ENCODE measurements at regions not wholly inside any gene's neighbourhood (a gene's known extent, or its start where the extent isn't known, plus 50 kb on each side); places are given as distances from the start of the nearest gene placed in this dataset.
"Not testable (repeated sequence)": the region's sequence is repeated elsewhere in the genome, so short reads cannot be mapped to it uniquely, and the experiment has no call there.

DNA sequence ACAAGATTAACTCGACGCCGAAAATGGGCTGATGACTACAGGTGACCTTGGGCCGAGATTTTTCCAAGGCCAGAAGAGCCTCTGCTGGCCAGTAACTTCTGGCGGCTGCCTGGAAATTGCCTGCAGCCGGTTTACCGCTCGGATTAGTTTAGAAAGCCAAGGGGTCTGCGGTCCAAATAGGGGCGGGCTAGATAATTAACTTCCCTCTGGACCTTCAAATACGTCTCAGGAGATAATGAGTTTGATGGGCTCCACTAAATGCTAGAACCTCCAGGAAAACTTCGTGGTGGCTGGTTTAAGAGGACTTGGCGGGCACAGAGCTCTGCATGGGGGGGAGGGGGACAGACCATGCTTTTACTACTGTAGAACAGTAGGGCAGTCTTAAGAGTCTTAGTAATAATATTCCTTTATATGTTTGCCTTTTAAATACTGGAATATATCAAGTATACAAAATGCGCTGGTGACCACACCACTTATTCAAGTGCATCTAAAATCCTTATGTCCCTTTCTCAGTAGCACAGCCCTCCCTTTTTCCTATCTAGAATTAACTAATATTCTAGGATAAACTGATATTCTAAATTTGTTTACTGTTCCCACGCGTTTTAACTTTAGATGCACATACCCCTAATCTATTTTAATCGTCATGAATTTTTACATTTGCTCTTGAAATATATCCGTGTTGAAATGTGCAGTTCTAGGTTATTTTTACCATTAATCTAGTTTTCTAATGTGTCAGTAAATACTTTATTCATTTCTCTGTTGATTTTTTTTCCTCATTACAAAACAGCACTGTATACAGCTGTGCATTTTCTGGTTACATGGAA is 107.5 kb upstream of the PRSS16 start:
- TF ChIP-seq, protein P1, sequence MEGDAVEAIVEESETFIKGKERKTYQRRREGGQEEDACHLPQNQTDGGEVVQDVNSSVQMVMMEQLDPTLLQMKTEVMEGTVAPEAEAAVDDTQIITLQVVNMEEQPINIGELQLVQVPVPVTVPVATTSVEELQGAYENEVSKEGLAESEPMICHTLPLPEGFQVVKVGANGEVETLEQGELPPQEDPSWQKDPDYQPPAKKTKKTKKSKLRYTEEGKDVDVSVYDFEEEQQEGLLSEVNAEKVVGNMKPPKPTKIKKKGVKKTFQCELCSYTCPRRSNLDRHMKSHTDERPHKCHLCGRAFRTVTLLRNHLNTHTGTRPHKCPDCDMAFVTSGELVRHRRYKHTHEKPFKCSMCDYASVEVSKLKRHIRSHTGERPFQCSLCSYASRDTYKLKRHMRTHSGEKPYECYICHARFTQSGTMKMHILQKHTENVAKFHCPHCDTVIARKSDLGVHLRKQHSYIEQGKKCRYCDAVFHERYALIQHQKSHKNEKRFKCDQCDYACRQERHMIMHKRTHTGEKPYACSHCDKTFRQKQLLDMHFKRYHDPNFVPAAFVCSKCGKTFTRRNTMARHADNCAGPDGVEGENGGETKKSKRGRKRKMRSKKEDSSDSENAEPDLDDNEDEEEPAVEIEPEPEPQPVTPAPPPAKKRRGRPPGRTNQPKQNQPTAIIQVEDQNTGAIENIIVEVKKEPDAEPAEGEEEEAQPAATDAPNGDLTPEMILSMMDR (IDR thresholded peaks at IDR 0.05), result no peak

GRCh38 chr6:27140999-27141528 is 106.4 kb upstream of the PRSS16 start:
- H3K27ac ChIP-seq, result no peak overlapping the region
- no peak for DNase-seq (ENCODE audit: extremely low spot score in 2 of 2)
- H3K27me3 ChIP-seq, result no peaks in the 10 kb centered on the region
- no peaks in the 10 kb centered on the region for H3K9me3 ChIP-seq
- TF ChIP-seq POLR2AphosphoS5 (IDR thresholded peaks at IDR 0.05; ENCODE audit: insufficient read depth in 1 of 2, low read depth in 1 of 2) (no peak), POLR2A (IDR thresholded peaks at IDR 0.05) (no peak)
- TF ChIP-seq, protein P1 (IDR thresholded peaks at IDR 0.05), result no peak
- no peak overlapping the region for H3K4me3 ChIP-seq
- no peaks in the 10 kb centered on the region for H3K36me3 ChIP-seq
- peaks cover 21% of the 10 kb centered on the region for H3K4me1 ChIP-seq
- intact Hi-C loops (cut with DNase I), result no loop called here

More for the DNA sequence above, 107.5 kb upstream of the PRSS16 start:
- no peak for DNase-seq (ENCODE audit: extremely low spot score in 2 of 2)
- peak overlapping the region; percentile 41 to 61 for H3K4me3 ChIP-seq
- H3K9me3 ChIP-seq, result no peaks in the 10 kb centered on the region
- peaks cover 17% of the 10 kb centered on the region for H3K4me1 ChIP-seq
- H3K27me3 ChIP-seq, result no peaks in the 10 kb centered on the region
- H3K27ac ChIP-seq, result peak overlapping the region; percentile 78
- intact Hi-C loops (cut with DNase I), result loop anchor here (10.0 kb wide), 2 partner anchors 335 to 1115 kb away; partner anchors contain the start of gene ZNF184
- H3K36me3 ChIP-seq, result no peaks in the 10 kb centered on the region

DNA sequence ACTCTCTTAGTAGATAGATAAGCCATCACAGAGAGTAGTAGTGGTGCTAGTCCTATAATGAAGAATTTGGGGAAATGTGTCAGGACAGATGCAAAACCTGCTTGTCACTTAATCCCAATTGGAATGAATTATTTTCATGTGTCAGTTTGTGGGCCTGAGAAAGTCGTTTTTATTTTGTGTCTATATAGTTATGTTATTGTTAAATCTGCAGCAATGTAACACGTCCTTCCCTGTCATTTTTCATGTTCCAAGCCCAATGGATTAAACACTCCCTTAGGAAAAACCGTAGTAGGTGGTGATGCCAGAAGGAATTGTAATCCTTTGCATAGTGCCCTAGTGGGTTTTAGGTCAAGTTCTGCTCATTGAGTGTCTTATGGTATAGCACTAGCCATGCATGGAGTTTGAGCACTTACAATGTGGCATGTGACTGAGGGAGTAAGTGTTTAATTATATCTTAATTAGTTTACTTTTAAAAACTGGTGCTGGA is 105.9 kb upstream of the PRSS16 start:
- no peaks in the 10 kb centered on the region for H3K9me3 ChIP-seq
- no peak for TF ChIP-seq POLR2A (IDR thresholded peaks at IDR 0.05)
- TF ChIP-seq POLR2AphosphoS5 (IDR thresholded peaks at IDR 0.05; ENCODE audit: insufficient read depth in 1 of 2, low read depth in 1 of 2), result no peak
- TF ChIP-seq, protein P1 (IDR thresholded peaks at IDR 0.05), result no peak
- no peaks in the 10 kb centered on the region for H3K36me3 ChIP-seq
- no peak for DNase-seq (ENCODE audit: extremely low spot score in 2 of 2)
- intact Hi-C loops (cut with DNase I), result no loop called here
- H3K27me3 ChIP-seq, result no peaks in the 10 kb centered on the region
- no peak overlapping the region for H3K27ac ChIP-seq
- peaks cover 21% of the 10 kb centered on the region for H3K4me1 ChIP-seq
- no peak overlapping the region for H3K4me3 ChIP-seq

DNA sequence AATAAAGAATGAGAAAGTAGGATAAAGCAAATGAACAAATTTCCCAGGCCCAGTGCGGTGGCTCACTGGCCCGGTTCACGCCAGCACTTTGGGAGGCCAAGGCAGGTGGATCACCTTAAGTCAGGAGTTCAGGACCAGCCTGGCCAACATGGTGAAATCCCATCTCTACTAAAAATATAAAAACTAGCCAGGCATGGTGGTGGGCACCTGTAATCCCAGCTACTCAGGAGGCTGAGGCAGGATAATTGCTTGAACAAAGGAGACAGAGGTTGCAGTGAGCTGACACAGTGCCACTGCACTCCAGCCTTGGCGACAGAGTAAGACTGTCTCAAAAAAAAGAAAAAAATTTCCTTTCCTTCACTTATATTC is 104.5 kb upstream of the PRSS16 start:
- H3K27ac ChIP-seq; H3K9me3 ChIP-seq; DNase-seq (ENCODE audit: extremely low spot score in 2 of 2); intact Hi-C loops (cut with DNase I); H3K36me3 ChIP-seq; H3K27me3 ChIP-seq; H3K4me3 ChIP-seq: not testable (repeated sequence)
- H3K4me1 ChIP-seq, result peaks cover 21% of the 10 kb centered on the region

DNA sequence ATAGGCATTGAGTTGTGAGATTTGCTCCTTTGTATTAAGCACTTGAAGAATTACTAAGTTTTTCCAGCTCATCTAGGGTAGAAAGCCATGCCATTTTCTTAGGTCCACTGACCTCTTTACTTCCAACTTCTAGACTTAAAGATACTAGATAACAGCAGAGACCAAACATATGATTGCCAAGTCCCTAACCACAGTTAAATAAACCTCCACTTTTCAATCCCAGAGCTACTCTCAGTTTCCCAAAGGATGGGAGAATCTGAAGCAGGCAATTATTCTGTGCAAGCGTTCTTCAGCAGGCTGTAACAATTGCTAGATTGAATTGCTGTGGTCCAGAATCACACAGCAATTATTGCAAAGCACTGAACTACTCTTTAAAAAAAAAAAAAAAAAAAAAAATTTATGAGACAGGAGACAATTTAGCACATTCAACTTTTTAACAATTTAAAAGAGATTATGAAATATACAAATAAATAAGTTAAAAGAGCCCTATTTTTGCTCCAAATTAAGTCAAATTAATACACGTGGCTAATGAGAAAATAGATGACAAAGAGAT is 104.0 kb upstream of the PRSS16 start:
- Histone ChIP-seq H3K36me3 (no peaks in the 10 kb centered on the region), H3K4me3 (no peak overlapping the region), H3K4me1 (peaks cover 21% of the 10 kb centered on the region), H3K9me3 (no peaks in the 10 kb centered on the region), H3K27me3 (no peaks in the 10 kb centered on the region), H3K27ac (no peak overlapping the region)
- no peak for DNase-seq (ENCODE audit: extremely low spot score in 2 of 2)
- intact Hi-C loops (cut with DNase I), result no loop called here
- no peak for TF ChIP-seq POLR2A (IDR thresholded peaks at IDR 0.05)
- TF ChIP-seq, protein P1 (IDR thresholded peaks at IDR 0.05), result no peak
- no peak for TF ChIP-seq POLR2AphosphoS5 (IDR thresholded peaks at IDR 0.05; ENCODE audit: insufficient read depth in 1 of 2, low read depth in 1 of 2)
